ENCODE measurements at regions not wholly inside any gene's neighbourhood (a gene's known extent, or its start where the extent isn't known, plus 50 kb on each side); places are given as distances from the start of the nearest gene placed in this dataset.

DNA sequence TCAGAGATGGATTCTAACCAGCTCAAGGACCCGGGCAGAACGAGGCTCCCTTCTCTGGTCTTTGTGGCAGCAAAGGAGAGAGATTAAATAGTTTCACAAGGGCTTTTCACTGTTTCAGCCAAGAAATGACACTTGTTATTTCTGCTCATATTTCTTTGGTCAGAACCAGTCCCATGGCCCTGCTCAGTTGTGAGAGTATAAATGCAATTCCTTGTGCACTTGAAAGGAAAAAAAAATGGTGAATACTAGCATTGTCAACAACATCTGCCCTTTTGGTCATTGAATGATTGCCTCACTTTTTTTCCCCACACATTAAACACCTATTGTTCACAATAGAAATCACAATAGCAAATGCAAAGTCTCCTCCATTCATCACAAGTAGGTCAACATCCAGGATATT, 104.4 kb downstream of the RDH14 start:
- TF ChIP-seq, protein P1, sequence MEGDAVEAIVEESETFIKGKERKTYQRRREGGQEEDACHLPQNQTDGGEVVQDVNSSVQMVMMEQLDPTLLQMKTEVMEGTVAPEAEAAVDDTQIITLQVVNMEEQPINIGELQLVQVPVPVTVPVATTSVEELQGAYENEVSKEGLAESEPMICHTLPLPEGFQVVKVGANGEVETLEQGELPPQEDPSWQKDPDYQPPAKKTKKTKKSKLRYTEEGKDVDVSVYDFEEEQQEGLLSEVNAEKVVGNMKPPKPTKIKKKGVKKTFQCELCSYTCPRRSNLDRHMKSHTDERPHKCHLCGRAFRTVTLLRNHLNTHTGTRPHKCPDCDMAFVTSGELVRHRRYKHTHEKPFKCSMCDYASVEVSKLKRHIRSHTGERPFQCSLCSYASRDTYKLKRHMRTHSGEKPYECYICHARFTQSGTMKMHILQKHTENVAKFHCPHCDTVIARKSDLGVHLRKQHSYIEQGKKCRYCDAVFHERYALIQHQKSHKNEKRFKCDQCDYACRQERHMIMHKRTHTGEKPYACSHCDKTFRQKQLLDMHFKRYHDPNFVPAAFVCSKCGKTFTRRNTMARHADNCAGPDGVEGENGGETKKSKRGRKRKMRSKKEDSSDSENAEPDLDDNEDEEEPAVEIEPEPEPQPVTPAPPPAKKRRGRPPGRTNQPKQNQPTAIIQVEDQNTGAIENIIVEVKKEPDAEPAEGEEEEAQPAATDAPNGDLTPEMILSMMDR (conservative IDR thresholded peaks at IDR 0.05 in 1 of 2, IDR thresholded peaks at IDR 0.05 in 1 of 2; ENCODE audit: extremely low read depth in 1 of 2, insufficient read depth in 1 of 2, low read depth in 1 of 2, low read length in 2 of 2), result no peak
- TF ChIP-seq EZH2 (IDR thresholded peaks at IDR 0.05; ENCODE audit: borderline replicate concordance, low read length), result no peak
